Muscle of leg (tissue), 3 donors: ENCODE measurements at regions not wholly inside any gene's neighbourhood (a gene's known extent, or its start where the extent isn't known, plus 50 kb on each side); places are given as distances from the start of the nearest gene placed in this dataset.

Experiments
- DNase-seq: peaks from one replicate; pipeline ENCODE4 v3.0.0; 2013
- H3K27ac ChIP-seq: one replicate; pipeline ENCODE4 v1.5.1; 2013; ENCODE audit warnings: mild to moderate bottlenecking, low read length, control low read depth
- H3K27me3 ChIP-seq: one replicate; pipeline ENCODE4 v1.6.1; 2013; ENCODE audit warnings: low read length; ENCODE audit not compliant: control insufficient read depth, insufficient read depth
- H3K36me3 ChIP-seq: one replicate; pipeline ENCODE4 v1.6.1; 2013; ENCODE audit warnings: low read length; ENCODE audit not compliant: control insufficient read depth, insufficient read depth
- H3K4me1 ChIP-seq: one replicate; pipeline ENCODE4 v1.6.1; 2013; ENCODE audit warnings: low read length; ENCODE audit not compliant: control insufficient read depth, insufficient read depth
- H3K4me3 ChIP-seq: one replicate; pipeline ENCODE4 v1.5.1; 2013; ENCODE audit warnings: low read length, control low read depth
- H3K9me3 ChIP-seq: replicated peaks from 2 replicates; pipeline ENCODE4 v1.6.1; 2013; ENCODE audit warnings: low read depth, low read length; ENCODE audit not compliant: control insufficient read depth
- WGBS: methylation state at CpG from one replicate; pipeline ENCODE4 v1.1.5; 2013; ENCODE audit warnings: missing lambda C conversion rate; ENCODE audit not compliant: insufficient coverage; 5-methylcytosine and 5-hydroxymethylcytosine counted together

DNA sequence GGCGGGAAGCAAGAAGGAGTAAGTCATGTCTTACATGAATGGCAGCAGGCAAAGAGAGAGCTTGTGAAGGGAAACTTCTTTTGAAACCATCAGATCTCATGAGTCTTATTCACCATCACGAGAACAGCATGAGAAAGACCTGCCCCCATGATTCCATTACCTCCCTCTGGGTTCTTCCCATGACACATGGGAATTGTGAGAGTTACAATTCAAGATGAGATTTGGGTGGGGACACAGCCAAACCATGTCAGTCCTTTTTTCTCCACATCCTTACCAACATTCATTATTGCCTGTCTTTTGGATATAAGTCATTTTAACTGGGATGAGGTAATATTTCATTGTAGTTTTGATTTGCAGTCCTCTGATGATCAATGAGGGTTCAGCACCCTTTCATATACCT lies 81.0 kb downstream of the DIRAS3 start:
- Histone ChIP-seq H3K36me3 (no peaks in the 10 kb centered on the region), H3K27me3 (no peaks in the 10 kb centered on the region), H3K9me3 (no peaks in the 10 kb centered on the region), H3K27ac (no peak overlapping the region), H3K4me1 (no peaks in the 10 kb centered on the region), H3K4me3 (no peak overlapping the region)
- WGBS = no CpG with 5 or more reads among the region's 2 CpGs
- no peak for DNase-seq

DNA sequence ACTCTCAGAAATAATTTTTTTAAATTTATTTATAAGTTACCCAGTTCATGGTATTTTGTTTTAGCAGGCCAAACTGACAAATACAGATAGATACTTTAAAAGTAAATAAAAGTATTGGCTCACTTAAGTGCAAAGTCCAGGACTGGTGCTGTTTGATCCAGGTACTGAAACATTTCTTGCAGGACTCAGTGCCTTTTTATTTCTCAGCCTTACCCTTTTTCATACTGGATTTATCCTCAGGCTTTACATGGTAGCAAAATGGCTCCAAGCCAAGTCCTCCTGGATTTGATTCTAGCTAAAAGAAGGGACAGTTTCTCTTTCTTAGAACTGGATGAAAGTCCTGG lies 83.8 kb downstream of the DIRAS3 start:
- no peak for DNase-seq
- no peak overlapping the region for H3K27ac ChIP-seq
- no peaks in the 10 kb centered on the region for H3K4me1 ChIP-seq
- no peak overlapping the region for H3K4me3 ChIP-seq
- no peaks in the 10 kb centered on the region for H3K27me3 ChIP-seq
- no peaks in the 10 kb centered on the region for H3K9me3 ChIP-seq
- H3K36me3 ChIP-seq = no peaks in the 10 kb centered on the region

DNA sequence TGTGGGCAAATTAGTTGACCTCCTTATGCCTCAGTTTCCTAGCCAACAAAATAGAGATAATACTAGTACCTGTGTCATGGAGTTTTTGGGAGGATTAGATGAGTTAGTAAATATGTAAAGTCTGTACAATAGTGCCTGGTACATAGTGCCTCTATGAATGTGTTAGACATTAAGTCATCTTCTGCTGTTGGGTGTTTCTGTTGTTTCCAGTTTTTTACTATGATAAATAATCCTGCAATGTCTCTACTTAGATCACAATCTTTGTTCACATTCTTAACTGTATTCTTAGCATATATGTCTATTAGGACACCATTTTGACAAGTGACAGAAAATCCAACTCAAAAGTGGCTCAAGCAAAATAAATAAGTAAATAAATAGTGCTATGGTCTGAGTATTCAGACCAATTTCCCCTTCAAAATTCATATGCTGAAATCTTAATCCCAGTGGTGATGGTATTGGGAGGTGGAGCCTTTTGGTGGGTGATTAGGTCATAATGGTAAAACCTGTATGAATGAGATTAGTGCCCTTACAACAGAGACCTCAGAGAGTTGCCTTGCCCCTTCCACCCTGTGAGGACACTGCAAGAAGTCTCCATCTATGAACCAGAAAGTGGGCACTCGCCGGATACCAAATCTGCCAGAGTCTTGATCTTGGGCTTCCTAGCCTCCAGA lies 84.3 kb downstream of the DIRAS3 start:
- no peaks in the 10 kb centered on the region for H3K36me3 ChIP-seq
- DNase-seq = no peak
- no peaks in the 10 kb centered on the region for H3K9me3 ChIP-seq
- H3K4me3 ChIP-seq = no peak overlapping the region
- WGBS = no CpG with 5 or more reads among the region's 2 CpGs
- no peak overlapping the region for H3K27ac ChIP-seq
- no peaks in the 10 kb centered on the region for H3K27me3 ChIP-seq
- no peaks in the 10 kb centered on the region for H3K4me1 ChIP-seq

DNA sequence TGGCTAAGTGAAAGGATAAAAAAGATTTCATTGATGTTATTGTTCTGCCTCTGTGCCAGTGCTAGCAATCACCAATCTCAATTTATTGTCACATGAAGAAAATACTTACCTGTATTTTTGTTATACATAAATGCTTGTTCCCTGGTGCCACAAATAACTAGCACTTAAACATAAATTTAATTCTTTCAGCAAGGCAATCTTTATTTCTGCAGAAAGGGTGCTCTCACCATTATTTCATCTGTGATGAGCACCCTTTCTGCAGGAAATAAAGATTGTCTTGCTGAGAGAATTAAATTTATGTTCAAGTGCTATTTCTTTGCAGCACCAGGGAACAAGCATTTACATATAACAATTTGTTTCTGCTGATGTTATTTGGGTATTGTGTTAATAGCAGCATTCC lies 87.2 kb downstream of the DIRAS3 start:
- no peaks in the 10 kb centered on the region for H3K9me3 ChIP-seq
- H3K27me3 ChIP-seq = no peaks in the 10 kb centered on the region
- H3K27ac ChIP-seq = no peak overlapping the region
- H3K36me3 ChIP-seq = no peaks in the 10 kb centered on the region
- H3K4me1 ChIP-seq = no peaks in the 10 kb centered on the region
- no peak overlapping the region for H3K4me3 ChIP-seq
- DNase-seq = no peak

DNA sequence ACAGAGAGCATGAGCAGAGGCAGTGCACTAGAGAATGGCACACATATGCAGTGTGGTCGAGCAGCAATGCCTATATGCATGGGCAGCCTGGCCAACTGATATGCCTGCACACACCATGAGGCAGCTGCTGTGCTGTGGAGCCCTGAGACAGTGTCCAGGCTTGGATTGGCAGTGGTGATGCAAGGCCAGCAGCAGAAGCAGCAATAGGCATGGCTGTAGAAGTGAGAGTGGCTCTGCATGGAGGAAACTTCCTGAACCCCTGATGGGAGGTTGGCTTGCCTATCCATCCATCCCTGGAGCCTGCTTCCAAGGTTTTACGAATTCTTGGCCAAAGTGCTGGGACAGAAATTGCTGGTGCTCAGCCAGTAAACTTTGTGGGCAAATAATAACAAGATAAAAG lies 89.7 kb downstream of the DIRAS3 start:
- no peaks in the 10 kb centered on the region for H3K27me3 ChIP-seq
- no peak overlapping the region for H3K27ac ChIP-seq
- no peak overlapping the region for H3K4me3 ChIP-seq
- no peaks in the 10 kb centered on the region for H3K36me3 ChIP-seq
- no peaks in the 10 kb centered on the region for H3K9me3 ChIP-seq
- 67% methylated on average over 1 of the region's 2 CpGs for WGBS
- H3K4me1 ChIP-seq = no peaks in the 10 kb centered on the region
- no peak for DNase-seq

DNA sequence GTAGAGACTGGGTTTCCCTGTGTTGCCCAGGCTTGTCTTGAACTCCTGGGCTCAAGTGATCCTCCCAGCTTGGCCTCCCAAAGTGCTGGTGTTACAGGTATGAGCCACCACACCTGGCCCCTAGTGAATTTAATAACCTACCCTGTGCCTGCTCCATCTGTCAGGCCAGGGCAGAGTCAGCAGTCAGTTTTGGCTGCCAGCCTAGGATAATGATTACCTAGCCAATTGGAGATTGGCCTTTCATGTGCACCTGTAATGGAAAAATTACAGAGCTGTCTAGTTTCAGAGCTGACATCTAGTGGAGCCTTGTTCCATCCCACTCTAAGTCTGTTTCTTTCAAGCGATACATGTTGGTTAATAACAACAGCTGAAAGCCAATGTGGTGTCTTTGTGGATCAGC lies 92.0 kb downstream of the DIRAS3 start:
- no peaks in the 10 kb centered on the region for H3K27me3 ChIP-seq
- no peaks in the 10 kb centered on the region for H3K36me3 ChIP-seq
- no peak overlapping the region for H3K4me3 ChIP-seq
- no peak for DNase-seq
- WGBS = no CpG with 5 or more reads among the region's 1 CpG
- H3K4me1 ChIP-seq = no peaks in the 10 kb centered on the region
- no peaks in the 10 kb centered on the region for H3K9me3 ChIP-seq
- no peak overlapping the region for H3K27ac ChIP-seq

DNA sequence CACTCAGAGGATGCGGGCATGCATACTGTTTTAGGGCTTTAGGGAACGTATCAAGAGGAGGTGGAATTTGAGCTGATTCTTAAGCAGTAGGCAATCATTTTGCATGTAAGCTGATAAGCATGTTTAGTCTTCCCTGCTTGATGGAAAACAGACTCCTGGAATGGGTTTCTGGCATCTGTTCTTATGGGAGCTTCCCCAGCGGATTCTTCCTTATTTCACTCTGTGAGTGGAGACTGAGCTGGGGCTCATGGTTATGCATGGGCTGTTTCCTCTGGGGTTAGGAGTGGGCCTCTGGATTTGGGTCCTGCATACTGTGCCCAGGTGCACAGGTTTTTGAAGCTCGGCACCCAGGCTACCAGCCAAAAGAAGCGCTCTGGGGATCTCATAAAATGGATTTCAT lies 93.4 kb downstream of the DIRAS3 start:
- 10% methylated on average over 3 of the region's 5 CpGs for WGBS

DNA sequence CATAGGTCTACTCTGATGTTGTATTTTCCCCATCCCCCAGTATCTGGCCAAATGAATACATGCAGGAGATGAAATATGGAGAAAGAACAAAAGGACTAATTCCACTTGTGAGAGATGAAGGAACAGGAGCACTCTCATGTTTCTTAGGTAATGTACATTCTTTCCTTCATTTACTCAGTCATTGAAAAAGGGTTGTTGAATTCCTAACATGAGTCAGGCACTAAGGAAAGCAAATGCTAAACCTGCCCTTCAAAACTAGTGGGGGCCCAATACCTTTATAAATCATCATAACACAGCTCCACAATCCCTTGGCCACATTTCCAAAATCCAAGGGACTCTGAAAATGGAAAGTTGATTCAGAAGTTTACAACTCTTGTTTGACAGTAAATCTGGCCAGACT lies 94.3 kb downstream of the DIRAS3 start:
- Histone ChIP-seq H3K4me3 (no peak overlapping the region), H3K4me1 (no peaks in the 10 kb centered on the region), H3K27ac (no peak overlapping the region), H3K27me3 (no peaks in the 10 kb centered on the region), H3K9me3 (no peaks in the 10 kb centered on the region), H3K36me3 (no peaks in the 10 kb centered on the region)
- DNase-seq = no peak

More for the DNA sequence above, 93.4 kb downstream of the DIRAS3 start:
- DNase-seq = peak; percentile 92
- no peaks in the 10 kb centered on the region for H3K9me3 ChIP-seq
- no peak overlapping the region for H3K27ac ChIP-seq
- H3K27me3 ChIP-seq = no peaks in the 10 kb centered on the region
- H3K4me1 ChIP-seq = no peaks in the 10 kb centered on the region
- no peaks in the 10 kb centered on the region for H3K36me3 ChIP-seq
- H3K4me3 ChIP-seq = no peak overlapping the region

DNA sequence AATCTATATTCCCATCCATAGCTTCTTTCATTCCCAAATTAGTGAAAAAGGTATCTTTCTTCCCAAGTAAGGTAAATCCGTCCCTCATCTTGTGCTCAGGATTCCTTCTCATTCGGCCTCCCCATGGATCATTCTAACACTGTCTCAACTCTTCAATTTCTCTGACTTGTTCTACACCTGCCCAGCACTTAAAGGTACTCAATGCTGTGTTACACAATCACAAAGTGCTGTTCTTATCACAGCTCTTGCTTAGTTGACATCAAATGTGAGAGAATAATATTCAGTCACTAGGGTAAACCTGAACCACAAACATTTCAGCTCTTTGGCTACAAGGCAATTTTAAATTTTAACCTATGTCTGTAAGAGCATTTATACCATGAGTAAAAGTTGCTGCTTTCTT lies 94.8 kb downstream of the DIRAS3 start:
- H3K4me3 ChIP-seq = no peak overlapping the region
- no peak overlapping the region for H3K27ac ChIP-seq
- WGBS = 87% methylated on average over 2 of the region's 2 CpGs
- H3K36me3 ChIP-seq = no peaks in the 10 kb centered on the region
- H3K9me3 ChIP-seq = no peaks in the 10 kb centered on the region
- no peaks in the 10 kb centered on the region for H3K27me3 ChIP-seq
- no peaks in the 10 kb centered on the region for H3K4me1 ChIP-seq
- no peak for DNase-seq

DNA sequence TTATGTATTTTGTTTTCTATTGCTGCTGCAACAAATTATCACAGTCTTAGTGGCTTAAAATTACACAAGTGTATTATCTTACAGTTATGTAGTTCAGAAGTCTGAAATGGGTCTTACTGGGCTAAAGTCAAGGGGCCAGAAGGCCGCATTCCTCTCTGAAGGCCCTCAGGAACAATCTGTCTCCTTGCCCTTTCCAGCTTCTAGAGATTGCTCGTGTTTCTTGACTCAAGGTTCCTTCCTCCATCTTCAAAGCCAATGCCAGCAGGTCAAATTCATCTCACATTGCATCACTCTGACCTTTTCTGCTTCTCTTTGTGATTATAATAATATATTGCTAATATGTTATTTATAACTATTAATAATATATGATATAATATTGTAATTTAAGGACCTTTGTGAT lies 97.1 kb downstream of the DIRAS3 start:
- no peak for DNase-seq
- WGBS = 80% methylated on average over 1 of the region's 2 CpGs
- Histone ChIP-seq H3K27ac (no peak overlapping the region), H3K4me1 (no peaks in the 10 kb centered on the region), H3K36me3 (no peaks in the 10 kb centered on the region), H3K4me3 (no peak overlapping the region), H3K27me3 (no peaks in the 10 kb centered on the region), H3K9me3 (no peaks in the 10 kb centered on the region)

DNA sequence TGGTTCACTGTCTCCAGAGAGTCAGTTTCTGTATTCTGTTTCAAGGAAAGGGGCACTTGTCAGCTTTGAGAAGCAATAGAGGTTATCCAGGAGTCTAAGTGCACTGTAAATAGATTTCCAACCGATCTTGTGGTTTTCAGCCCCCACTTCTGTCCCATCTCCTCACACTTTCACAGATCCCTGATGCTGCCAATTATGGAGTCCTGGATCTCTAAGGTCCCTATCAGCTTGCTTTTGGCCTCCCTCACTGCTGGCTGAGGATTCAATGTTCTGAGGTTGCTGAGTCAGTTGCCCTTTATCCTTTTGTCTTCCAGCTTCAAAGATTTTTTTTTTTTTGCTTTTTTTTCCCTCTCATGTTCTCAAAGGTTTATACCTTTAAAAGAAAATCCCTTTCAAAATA lies 98.4 kb downstream of the DIRAS3 start:
- Histone ChIP-seq H3K9me3 (no peaks in the 10 kb centered on the region), H3K4me1 (peaks cover 1% of the 10 kb centered on the region), H3K36me3 (no peaks in the 10 kb centered on the region), H3K27me3 (no peaks in the 10 kb centered on the region), H3K4me3 (no peak overlapping the region), H3K27ac (no peak overlapping the region)
- no peak for DNase-seq
- WGBS = 63% methylated on average over 1 of the region's 1 CpG
